AG04449 (cell line): ENCODE measurements at regions not wholly inside any gene's neighbourhood (a gene's known extent, or its start where the extent isn't known, plus 50 kb on each side); places are given as distances from the start of the nearest gene placed in this dataset.

Experiments used
- CTCF ChIA-PET: fragments of 350-600 bp; formaldehyde crosslinking; extraction: SDS; loops from one replicate; lab custom pipeline; 2021; ENCODE audit warnings: antibody characterized with exemption; lab: Yijun Ruan, JAX
- POLR2A ChIA-PET: fragments of 400-600, 350-600 bp; formaldehyde crosslinking; extraction: SDS; loops from one replicate; lab custom pipeline; 2020; ENCODE audit warnings: antibody characterized with exemption, inconsistent platforms; lab: Yijun Ruan, JAX
- DNase-seq: peaks from one replicate; pipeline ENCODE4 v3.0.0-alpha.2; 2010; ENCODE audit warnings: low read depth, low spot score
- H3K4me3 ChIP-seq: 2 replicates; pipeline ENCODE4 v1.5.1; 2011; ENCODE audit warnings: low read depth, mild to moderate bottlenecking, control low read depth, low read length
- TF ChIP-seq, protein P1 (sequence below): IDR thresholded peaks from one replicate; pipeline ENCODE4 v1.5.1; 2011; ENCODE audit warnings: mild to moderate bottlenecking, moderate library complexity, low read length, control low read depth, inconsistent platforms; ENCODE audit not compliant: insufficient read depth; ENCODE audit errors: missing control alignments

DNA sequence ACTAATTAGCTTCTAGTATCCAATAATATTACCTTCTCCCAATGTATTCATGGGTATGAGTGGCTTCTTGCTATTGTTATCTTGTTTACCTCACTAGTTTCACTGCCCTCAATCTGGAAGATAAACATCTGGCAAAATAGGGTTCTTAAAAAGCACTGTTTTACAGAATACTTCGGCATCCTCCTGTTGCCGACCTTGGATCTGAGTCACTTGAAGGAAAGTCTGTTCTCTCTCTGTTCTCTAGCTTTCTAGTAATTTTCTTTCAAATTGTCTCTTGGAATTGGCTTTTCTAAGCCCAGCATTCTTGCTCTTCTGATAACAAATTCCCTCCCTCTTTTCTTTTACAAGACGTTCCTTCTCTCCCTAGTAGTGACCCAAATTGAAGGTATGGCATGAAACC is 189.5 kb downstream of the KITLG start:
- CTCF ChIA-PET = no interaction called here
- POLR2A ChIA-PET = no interaction called here
- TF ChIP-seq, protein P1, sequence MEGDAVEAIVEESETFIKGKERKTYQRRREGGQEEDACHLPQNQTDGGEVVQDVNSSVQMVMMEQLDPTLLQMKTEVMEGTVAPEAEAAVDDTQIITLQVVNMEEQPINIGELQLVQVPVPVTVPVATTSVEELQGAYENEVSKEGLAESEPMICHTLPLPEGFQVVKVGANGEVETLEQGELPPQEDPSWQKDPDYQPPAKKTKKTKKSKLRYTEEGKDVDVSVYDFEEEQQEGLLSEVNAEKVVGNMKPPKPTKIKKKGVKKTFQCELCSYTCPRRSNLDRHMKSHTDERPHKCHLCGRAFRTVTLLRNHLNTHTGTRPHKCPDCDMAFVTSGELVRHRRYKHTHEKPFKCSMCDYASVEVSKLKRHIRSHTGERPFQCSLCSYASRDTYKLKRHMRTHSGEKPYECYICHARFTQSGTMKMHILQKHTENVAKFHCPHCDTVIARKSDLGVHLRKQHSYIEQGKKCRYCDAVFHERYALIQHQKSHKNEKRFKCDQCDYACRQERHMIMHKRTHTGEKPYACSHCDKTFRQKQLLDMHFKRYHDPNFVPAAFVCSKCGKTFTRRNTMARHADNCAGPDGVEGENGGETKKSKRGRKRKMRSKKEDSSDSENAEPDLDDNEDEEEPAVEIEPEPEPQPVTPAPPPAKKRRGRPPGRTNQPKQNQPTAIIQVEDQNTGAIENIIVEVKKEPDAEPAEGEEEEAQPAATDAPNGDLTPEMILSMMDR = no peak
- no peak overlapping the region for H3K4me3 ChIP-seq
- DNase-seq = no peak

DNA sequence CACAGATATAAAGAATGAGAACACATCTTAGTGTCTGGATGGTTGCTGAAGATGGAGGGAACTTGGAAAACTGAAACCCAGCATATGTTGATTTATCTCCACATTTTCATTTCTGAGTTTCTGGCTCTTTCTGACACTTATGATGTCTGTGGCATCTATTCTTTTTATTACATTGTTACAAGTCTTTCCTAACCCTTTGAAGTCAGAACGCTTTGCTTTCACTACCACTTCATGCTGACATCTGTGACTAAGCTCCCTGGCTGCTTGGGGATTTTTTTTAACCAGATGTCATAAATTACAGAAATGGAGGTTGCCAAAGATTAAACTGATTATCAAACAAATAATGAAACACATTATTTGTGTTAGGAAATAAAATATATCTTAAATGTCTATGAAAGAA is 188.7 kb downstream of the KITLG start:
- ChIA-PET POLR2A (interaction anchor here (1.0 kb wide), 1 partner anchor 92 kb away, joined by 3 read pairs; no protein-coding TSS in a partner anchor), CTCF (interaction anchor here (1.0 to 1.3 kb wide), 3 partner anchors 9 to 22 kb away, joined by 3 read pairs; no protein-coding TSS in a partner anchor)
- peak; percentile 50 for DNase-seq
- TF ChIP-seq, protein P1 = no peak
- H3K4me3 ChIP-seq = no peak overlapping the region

GRCh38 chr12:88393017-88393767 is 187.1 kb downstream of the KITLG start:
- ChIA-PET POLR2A (no interaction called here), CTCF (interaction anchor here (1.0 to 1.7 kb wide), 4 partner anchors 9 to 239 kb away, joined by 3 to 6 read pairs (median 4); no protein-coding TSS in a partner anchor)
- DNase-seq = no peak
- TF ChIP-seq, protein P1 = no peak
- H3K4me3 ChIP-seq = no peak overlapping the region

- CTCF ChIA-PET = no interaction called here
- POLR2A ChIA-PET = no interaction called here
- TF ChIP-seq, protein P1 = no peak
- no peak overlapping the region for H3K4me3 ChIP-seq
- no peak for DNase-seq
Measured at GRCh38 chr12:88398031-88398430, 182.2 kb downstream of the KITLG start.

GRCh38 chr12:88399811-88400210 is 180.5 kb downstream of the KITLG start:
- no peak for DNase-seq
- TF ChIP-seq, protein P1 = no peak
- POLR2A ChIA-PET = no interaction called here
- CTCF ChIA-PET = interaction anchor here (1.2 to 1.3 kb wide), 2 partner anchors 8 to 617 kb away, joined by 3 read pairs; no protein-coding TSS in a partner anchor
- no peak overlapping the region for H3K4me3 ChIP-seq

- TF ChIP-seq, protein P1 = no peak
- CTCF ChIA-PET = interaction anchor here (1.2 to 1.3 kb wide), 2 partner anchors 8 to 617 kb away, joined by 3 read pairs; no protein-coding TSS in a partner anchor
- POLR2A ChIA-PET = no interaction called here
- H3K4me3 ChIP-seq = no peak overlapping the region
- no peak for DNase-seq
Measured at GRCh38 chr12:88400302-88400701, 180.0 kb downstream of the KITLG start.
